HG03064 (cell line): ENCODE measurements at regions not wholly inside any gene's neighbourhood (a gene's known extent, or its start where the extent isn't known, plus 50 kb on each side); places are given as distances from the start of the nearest gene placed in this dataset.
"Not testable (repeated sequence)": the region's sequence is repeated elsewhere in the genome, so short reads cannot be mapped to it uniquely, and the experiment has no call there.

Experiments used
- ATAC-seq: cut with Tn5 transposase; IDR thresholded peaks from one replicate; pipeline ENCODE4 v1.9.1; 2021; ENCODE audit warnings: low read depth; ENCODE audit not compliant: unreplicated experiment

- no peak for ATAC-seq
Observed at GRCh38 chr1:95850763-95851162, 616.8 kb downstream of the RWDD3 start.

GRCh38 chr1:95852483-95853070, 618.6 kb downstream of the RWDD3 start:
- no peak for ATAC-seq

- no peak for ATAC-seq
Observed at GRCh38 chr1:95854457-95854856, 620.4 kb downstream of the RWDD3 start.

GRCh38 chr1:95863086-95863485, 629.1 kb downstream of the RWDD3 start:
- ATAC-seq: no peak

GRCh38 chr1:95865769-95866168, 631.8 kb downstream of the RWDD3 start:
- ATAC-seq: no peak

- ATAC-seq: no peak
Observed at GRCh38 chr1:95876276-95876675, 642.3 kb downstream of the RWDD3 start.

GRCh38 chr1:95879498-95880050, 645.6 kb downstream of the RWDD3 start:
- no peak for ATAC-seq

GRCh38 chr1:95888941-95889390, 655.0 kb downstream of the RWDD3 start:
- ATAC-seq: no peak

GRCh38 chr1:95889400-95889799, 655.4 kb downstream of the RWDD3 start:
- no peak for ATAC-seq

- ATAC-seq: no peak
Observed at GRCh38 chr1:95893921-95894320, 659.9 kb downstream of the RWDD3 start.

GRCh38 chr1:95903060-95903459, 669.0 kb downstream of the RWDD3 start:
- ATAC-seq: no peak

- no peak for ATAC-seq
Observed at GRCh38 chr1:95905818-95906395, 671.9 kb downstream of the RWDD3 start.

- not testable (repeated sequence) for ATAC-seq
Observed at GRCh38 chr1:95911739-95912138, 677.7 kb downstream of the RWDD3 start.

GRCh38 chr1:95916616-95917015, 682.6 kb downstream of the RWDD3 start:
- ATAC-seq: no peak

GRCh38 chr1:95924684-95925083, 690.7 kb downstream of the RWDD3 start:
- ATAC-seq: no peak

GRCh38 chr1:95926331-95926730, 692.3 kb downstream of the RWDD3 start:
- ATAC-seq: no peak

- no peak for ATAC-seq
Observed at GRCh38 chr1:95927061-95927460, 693.1 kb downstream of the RWDD3 start.

- ATAC-seq: no peak
Observed at GRCh38 chr1:95935719-95936118, 701.7 kb downstream of the RWDD3 start.

- ATAC-seq: no peak
Observed at GRCh38 chr1:95941121-95941798, 707.2 kb downstream of the RWDD3 start.

- no peak for ATAC-seq
Observed at GRCh38 chr1:95948023-95948422, 714.0 kb downstream of the RWDD3 start.

- ATAC-seq: no peak
Observed at GRCh38 chr1:95951371-95952102, 717.5 kb downstream of the RWDD3 start.
